Right lobe of liver (tissue), 4 donors: ENCODE measurements at regions not wholly inside any gene's neighbourhood (a gene's known extent, or its start where the extent isn't known, plus 50 kb on each side); places are given as distances from the start of the nearest gene placed in this dataset.

ENCODE experiments used
- POLR2A ChIP-seq: fragments of 450-650 bp; IDR thresholded peaks from one replicate; pipeline ENCODE4 v1.6.1; 2017; ENCODE audit warnings: antibody characterized with exemption, mild to moderate bottlenecking
- TF ChIP-seq, protein P1 (sequence below), 4 donors: fragments of 200-600 bp in 3 of 4; fragments of 450-650 bp in 1 of 4; IDR thresholded peaks; one replicate each; pipeline versions ENCODE4 v1.5.1 to v1.8.0; 2016 to 2022; ENCODE audit warnings: antibody characterized with exemption in 4 of 4, mild to moderate bottlenecking in 2 of 4
- donor health status: DM: no; HTN: no; CAD: no.
- donor health status: DM: no; HTN: no; CAD: no.
- donor health status: DM: no; HTN: yes; CAD: no.

DNA sequence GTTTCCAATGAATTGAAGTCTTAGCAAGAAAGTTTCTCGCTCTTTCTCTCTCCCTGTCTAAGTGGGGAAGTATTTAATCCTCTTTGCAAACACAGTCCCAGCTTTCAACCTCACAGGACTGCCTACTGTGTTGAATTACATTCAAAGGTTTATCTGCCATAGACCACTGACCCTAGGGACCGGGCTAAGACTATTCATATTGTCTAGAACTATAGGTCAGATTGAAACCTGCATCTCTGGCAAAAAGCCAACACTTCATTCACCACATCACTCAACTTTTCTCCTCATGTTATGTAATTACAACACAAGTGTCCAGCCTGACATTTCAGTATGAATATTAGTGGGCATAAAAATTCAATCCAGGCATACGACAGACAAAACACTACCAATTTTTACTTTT lies 314.7 kb upstream of the RSPO3 start:
- TF ChIP-seq, protein P1, sequence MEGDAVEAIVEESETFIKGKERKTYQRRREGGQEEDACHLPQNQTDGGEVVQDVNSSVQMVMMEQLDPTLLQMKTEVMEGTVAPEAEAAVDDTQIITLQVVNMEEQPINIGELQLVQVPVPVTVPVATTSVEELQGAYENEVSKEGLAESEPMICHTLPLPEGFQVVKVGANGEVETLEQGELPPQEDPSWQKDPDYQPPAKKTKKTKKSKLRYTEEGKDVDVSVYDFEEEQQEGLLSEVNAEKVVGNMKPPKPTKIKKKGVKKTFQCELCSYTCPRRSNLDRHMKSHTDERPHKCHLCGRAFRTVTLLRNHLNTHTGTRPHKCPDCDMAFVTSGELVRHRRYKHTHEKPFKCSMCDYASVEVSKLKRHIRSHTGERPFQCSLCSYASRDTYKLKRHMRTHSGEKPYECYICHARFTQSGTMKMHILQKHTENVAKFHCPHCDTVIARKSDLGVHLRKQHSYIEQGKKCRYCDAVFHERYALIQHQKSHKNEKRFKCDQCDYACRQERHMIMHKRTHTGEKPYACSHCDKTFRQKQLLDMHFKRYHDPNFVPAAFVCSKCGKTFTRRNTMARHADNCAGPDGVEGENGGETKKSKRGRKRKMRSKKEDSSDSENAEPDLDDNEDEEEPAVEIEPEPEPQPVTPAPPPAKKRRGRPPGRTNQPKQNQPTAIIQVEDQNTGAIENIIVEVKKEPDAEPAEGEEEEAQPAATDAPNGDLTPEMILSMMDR (IDR thresholded peaks at IDR 0.05) = no peak
- TF ChIP-seq POLR2A = no peak
